H1 (cell line): ENCODE measurements at regions not wholly inside any gene's neighbourhood (a gene's known extent, or its start where the extent isn't known, plus 50 kb on each side); places are given as distances from the start of the nearest gene placed in this dataset.
"Not testable (repeated sequence)": the region's sequence is repeated elsewhere in the genome, so short reads cannot be mapped to it uniquely, and the experiment has no call there.

Source experiments
- CTCF ChIA-PET: fragments of 300-600 bp; sonication (Branson Sonifier 250); formaldehyde crosslinking; loops from one replicate; lab custom pipeline; 2021; ENCODE audit not compliant: partially characterized antibody; lab: Charles Lee
- POLR2A ChIA-PET: fragments of 300-600 bp; sonication (Branson Sonifier 250); formaldehyde crosslinking; loops from one replicate; lab custom pipeline; 2021; ENCODE audit warnings: inconsistent platforms; ENCODE audit not compliant: partially characterized antibody; lab: Charles Lee
- DNase-seq, 2 experiments: peaks; one replicate each; pipeline versions ENCODE4 v3.0.0 to v3.0.0-alpha.2; 2010 to 2022; ENCODE audit warnings: low spot score in 2 of 2, low read depth in 1 of 2, mixed read lengths in 1 of 2
- FAIRE-seq: peaks from 2 replicates; lab custom pipeline; 2011; peaks lifted over from hg19 to GRCh38; lab: Jason Lieb, UNC
- H2AFZ ChIP-seq: 2 replicates; pipeline ENCODE4 v1.8.1; 2012; ENCODE audit warnings: low read length, inconsistent platforms
- H2AK5ac ChIP-seq: 2 replicates; pipeline ENCODE4 v1.6.1; 2013; ENCODE audit warnings: low read depth, low read length
- H2BK120ac ChIP-seq: replicated peaks from 2 replicates; pipeline ENCODE3; 2013; ENCODE audit warnings: low read depth, low read length, inconsistent platforms
- H2BK12ac ChIP-seq: 2 replicates; pipeline ENCODE4 v1.6.1; 2013; ENCODE audit warnings: low read depth, low read length
- H2BK15ac ChIP-seq: 2 replicates; pipeline ENCODE4 v1.6.1; 2013; ENCODE audit warnings: low read length
- H2BK20ac ChIP-seq: 2 replicates; pipeline ENCODE4 v1.6.1; 2013; ENCODE audit warnings: low read length
- H2BK5ac ChIP-seq: 2 replicates; pipeline ENCODE4 v1.6.1; 2013; ENCODE audit warnings: low read depth, low read length
- H3K14ac ChIP-seq: 2 replicates; pipeline ENCODE4 v1.6.1; 2013; ENCODE audit warnings: inconsistent platforms; ENCODE audit not compliant: insufficient read length
- H3K18ac ChIP-seq: 2 replicates; pipeline ENCODE4 v1.6.1; 2013; ENCODE audit warnings: low read length; ENCODE audit errors: extremely low read depth
- H3K23ac ChIP-seq: 2 replicates; pipeline ENCODE4 v1.6.1; 2013; ENCODE audit warnings: inconsistent platforms; ENCODE audit not compliant: insufficient read length
- H3K23me2 ChIP-seq: 2 replicates; pipeline ENCODE4 v1.6.1; 2013; ENCODE audit warnings: low read depth, low read length
- H3K27ac ChIP-seq: 2 replicates; pipeline ENCODE4 v1.6.1; 2011; ENCODE audit warnings: low read depth, low read length, inconsistent platforms
- H3K27me3 ChIP-seq, 4 experiments: replicated peaks in 1 of 4; 1 replicate in 1 of 4; 2 replicates in 3 of 4; pipeline versions ENCODE4 v1.6.1 to v1.8.1; 2011 to 2013; ENCODE audit warnings: low read length in 3 of 4, mild to moderate bottlenecking in 3 of 4, inconsistent platforms in 2 of 4, mixed read lengths in 2 of 4, moderate library complexity in 1 of 4; ENCODE audit not compliant: control insufficient read depth in 3 of 4, insufficient read depth in 3 of 4; ENCODE audit errors: extremely low read depth in 1 of 4
- H3K36me3 ChIP-seq, 4 experiments: 2 replicates each; pipeline versions ENCODE4 v1.6.1 to v1.8.1; 2011 to 2013; ENCODE audit warnings: mild to moderate bottlenecking in 4 of 4, low read length in 3 of 4, moderate library complexity in 2 of 4, control low read depth in 1 of 4, inconsistent platforms in 1 of 4; ENCODE audit not compliant: insufficient read depth in 4 of 4, control insufficient read depth in 2 of 4
- H3K4ac ChIP-seq: replicated peaks from 2 replicates; pipeline ENCODE3; 2013; ENCODE audit warnings: low read length, low read depth, mixed read lengths, inconsistent platforms; ENCODE audit not compliant: insufficient read length
- H3K4me1 ChIP-seq, 4 experiments: replicated peaks in 1 of 4; 1 replicate in 1 of 4; 2 replicates in 3 of 4; pipeline versions ENCODE4 v1.6.1 to v1.8.1; 2011 to 2013; ENCODE audit warnings: low read length in 3 of 4, inconsistent platforms in 2 of 4, mixed read lengths in 1 of 4; ENCODE audit not compliant: insufficient read depth in 4 of 4, control insufficient read depth in 3 of 4
- H3K4me2 ChIP-seq, 2 experiments: 2 replicates each; pipeline versions ENCODE4 v1.6.1 to v1.8.1; 2011 to 2013; ENCODE audit warnings: low read depth in 2 of 2, low read length in 2 of 2, control low read depth in 1 of 2, inconsistent platforms in 1 of 2, mild to moderate bottlenecking in 1 of 2; ENCODE audit not compliant: insufficient read depth in 1 of 2
- H3K4me3 ChIP-seq, 4 experiments: fragments of 200-600, 300-600 bp in 1 of 4; sonication (generic), shearing (Covaris generic), sonication (Bioruptor Twin) in 1 of 4; 2 replicates each; pipeline versions ENCODE4 v1.5.1 to v1.8.1; 2011 to 2016; ENCODE audit warnings: low read length in 4 of 4, low read depth in 3 of 4, control low read depth in 2 of 4, inconsistent platforms in 2 of 4, mild to moderate bottlenecking in 2 of 4, mixed read lengths in 1 of 4, moderate library complexity in 1 of 4; ENCODE audit not compliant: insufficient read depth in 2 of 4; ENCODE audit errors: extremely low read depth in 1 of 4
- H3K56ac ChIP-seq: replicated peaks from 2 replicates; pipeline ENCODE3; 2013; ENCODE audit warnings: low read depth, mild to moderate bottlenecking, mixed read lengths, low read length, inconsistent platforms; ENCODE audit not compliant: insufficient read length
- H3K79me1 ChIP-seq: 2 replicates; pipeline ENCODE4 v1.6.1; 2013; ENCODE audit warnings: low read depth, low read length, control low read depth
- H3K79me2 ChIP-seq, 2 experiments: 2 replicates each; pipeline versions ENCODE4 v1.6.1 to v1.8.1; 2012 to 2013; ENCODE audit warnings: low read length in 2 of 2, mild to moderate bottlenecking in 2 of 2, inconsistent platforms in 1 of 2; ENCODE audit not compliant: insufficient read depth in 2 of 2, control insufficient read depth in 1 of 2
- H3K9ac ChIP-seq, 4 experiments: replicated peaks in 1 of 4; 1 replicate in 1 of 4; 2 replicates in 3 of 4; pipeline versions ENCODE4 v1.6.1 to v1.8.1; 2011 to 2013; ENCODE audit warnings: low read depth in 3 of 4, low read length in 3 of 4, control low read depth in 2 of 4, mild to moderate bottlenecking in 2 of 4, moderate library complexity in 2 of 4, inconsistent platforms in 1 of 4; ENCODE audit errors: extremely low read depth in 1 of 4
- H3K9me3 ChIP-seq, 2 experiments: 2 replicates each; pipeline versions ENCODE4 v1.6.1 to v1.8.1; 2012 to 2013; ENCODE audit warnings: mild to moderate bottlenecking in 2 of 2, moderate library complexity in 2 of 2, control low read depth in 1 of 2, inconsistent platforms in 1 of 2, low read depth in 1 of 2, low read length in 1 of 2, mixed read lengths in 1 of 2; ENCODE audit not compliant: insufficient read depth in 2 of 2
- H4K20me1 ChIP-seq, 2 experiments: replicated peaks in 1 of 2; 2 replicates each; pipeline versions ENCODE3 to v1.8.1; 2011 to 2013; ENCODE audit warnings: inconsistent platforms in 2 of 2, low read length in 2 of 2, mild to moderate bottlenecking in 1 of 2; ENCODE audit not compliant: insufficient read depth in 2 of 2, control insufficient read depth in 1 of 2
- H4K5ac ChIP-seq: 2 replicates; pipeline ENCODE4 v1.6.1; 2013; ENCODE audit warnings: low read length, low read depth, mixed read lengths, inconsistent platforms; ENCODE audit not compliant: insufficient read length
- H4K8ac ChIP-seq: 2 replicates; pipeline ENCODE4 v1.8.0; 2013; ENCODE audit warnings: mild to moderate bottlenecking, moderate library complexity, low read length, inconsistent platforms; ENCODE audit not compliant: insufficient read depth; ENCODE audit errors: extremely low read depth
- H4K91ac ChIP-seq: replicated peaks from 2 replicates; pipeline ENCODE3; 2013; ENCODE audit warnings: low read length, mixed read lengths, inconsistent platforms; ENCODE audit not compliant: insufficient read length

GRCh38 chr1:214095896-214096295 is 108.1 kb downstream of the PROX1 start:
- H2BK120ac ChIP-seq, H4K8ac ChIP-seq, FAIRE-seq, H4K91ac ChIP-seq, H3K79me2 ChIP-seq, DNase-seq, H3K4me2 ChIP-seq, H4K5ac ChIP-seq, H3K79me1 ChIP-seq, H3K27me3 ChIP-seq, H3K4me1 ChIP-seq, H2BK5ac ChIP-seq, H2AFZ ChIP-seq, H2BK15ac ChIP-seq, POLR2A ChIA-PET, H2BK20ac ChIP-seq, H3K27ac ChIP-seq, H3K23ac ChIP-seq, CTCF ChIA-PET, H3K4ac ChIP-seq, H2AK5ac ChIP-seq, H4K20me1 ChIP-seq, H2BK12ac ChIP-seq, H3K36me3 ChIP-seq, H3K14ac ChIP-seq, H3K9ac ChIP-seq, H3K23me2 ChIP-seq, H3K56ac ChIP-seq, H3K9me3 ChIP-seq, H3K4me3 ChIP-seq, H3K18ac ChIP-seq: not testable (repeated sequence)
